Osteocyte (in vitro differentiated cells): ENCODE measurements at regions not wholly inside any gene's neighbourhood (a gene's known extent, or its start where the extent isn't known, plus 50 kb on each side); places are given as distances from the start of the nearest gene placed in this dataset.

Experiments used
- DNase-seq: peaks from one replicate; pipeline ENCODE4 v3.0.0; 2021; ENCODE audit warnings: mixed read lengths; ENCODE audit not compliant: unreplicated experiment; ENCODE audit errors: extremely low spot score
- H3K27ac Mint-ChIP-seq: one replicate; pipeline ENCODE4 v1.8.0; 2021; ENCODE audit warnings: mild to moderate bottlenecking, mixed read lengths; ENCODE audit not compliant: unreplicated experiment
- H3K27me3 Mint-ChIP-seq: one replicate; pipeline ENCODE4 v1.8.0; 2021; ENCODE audit warnings: mixed read lengths; ENCODE audit not compliant: unreplicated experiment
- H3K36me3 Mint-ChIP-seq: one replicate; pipeline ENCODE4 v1.8.0; 2021; ENCODE audit warnings: mixed read lengths; ENCODE audit not compliant: unreplicated experiment
- H3K4me1 Mint-ChIP-seq: one replicate; pipeline ENCODE4 v1.8.0; 2021; ENCODE audit warnings: mixed read lengths; ENCODE audit not compliant: unreplicated experiment
- H3K4me3 Mint-ChIP-seq: one replicate; pipeline ENCODE4 v1.8.0; 2021; ENCODE audit warnings: mild to moderate bottlenecking, moderate library complexity, mixed read lengths; ENCODE audit not compliant: unreplicated experiment
- H3K9me3 Mint-ChIP-seq: one replicate; pipeline ENCODE4 v1.8.0; 2021; ENCODE audit warnings: mixed read lengths; ENCODE audit not compliant: unreplicated experiment
- TF ChIP-seq, protein P1 (sequence below): fragments of 200-600 bp; sonication (generic); IDR thresholded peaks from 2 replicates; pipeline ENCODE4 v1.5.0; 2021; ENCODE audit warnings: antibody characterized with exemption, mild to moderate bottlenecking, moderate library complexity

DNA sequence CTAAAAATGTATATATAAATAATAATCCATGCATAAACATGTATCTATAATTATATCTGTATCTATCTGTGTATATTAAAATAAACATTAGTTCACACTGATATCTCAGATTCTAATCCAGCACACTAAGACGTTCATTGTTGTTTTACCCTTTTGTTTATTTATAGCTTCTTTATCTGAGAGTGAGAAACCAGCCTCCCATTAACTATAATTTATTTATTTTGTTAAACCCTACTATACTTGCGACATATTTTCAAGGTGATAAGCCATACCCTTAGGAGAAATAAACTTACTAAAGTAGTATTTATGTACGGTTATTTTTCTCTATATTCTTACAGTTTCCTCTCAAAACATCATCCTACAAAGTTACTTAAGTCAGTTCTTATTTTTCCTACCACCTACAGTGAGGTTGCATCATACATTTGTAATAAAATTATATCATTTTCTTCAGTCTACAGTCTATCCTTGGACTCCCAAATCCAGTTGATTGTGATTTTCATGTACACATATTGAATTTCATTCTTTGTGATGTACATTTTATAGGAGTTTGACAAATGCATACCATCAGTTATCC lies 726.4 kb upstream of the FAM174A start:
- H3K27ac Mint-ChIP-seq: no peak overlapping the region
- H3K4me1 Mint-ChIP-seq: no peaks in the 10 kb centered on the region
- TF ChIP-seq, protein P1, sequence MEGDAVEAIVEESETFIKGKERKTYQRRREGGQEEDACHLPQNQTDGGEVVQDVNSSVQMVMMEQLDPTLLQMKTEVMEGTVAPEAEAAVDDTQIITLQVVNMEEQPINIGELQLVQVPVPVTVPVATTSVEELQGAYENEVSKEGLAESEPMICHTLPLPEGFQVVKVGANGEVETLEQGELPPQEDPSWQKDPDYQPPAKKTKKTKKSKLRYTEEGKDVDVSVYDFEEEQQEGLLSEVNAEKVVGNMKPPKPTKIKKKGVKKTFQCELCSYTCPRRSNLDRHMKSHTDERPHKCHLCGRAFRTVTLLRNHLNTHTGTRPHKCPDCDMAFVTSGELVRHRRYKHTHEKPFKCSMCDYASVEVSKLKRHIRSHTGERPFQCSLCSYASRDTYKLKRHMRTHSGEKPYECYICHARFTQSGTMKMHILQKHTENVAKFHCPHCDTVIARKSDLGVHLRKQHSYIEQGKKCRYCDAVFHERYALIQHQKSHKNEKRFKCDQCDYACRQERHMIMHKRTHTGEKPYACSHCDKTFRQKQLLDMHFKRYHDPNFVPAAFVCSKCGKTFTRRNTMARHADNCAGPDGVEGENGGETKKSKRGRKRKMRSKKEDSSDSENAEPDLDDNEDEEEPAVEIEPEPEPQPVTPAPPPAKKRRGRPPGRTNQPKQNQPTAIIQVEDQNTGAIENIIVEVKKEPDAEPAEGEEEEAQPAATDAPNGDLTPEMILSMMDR: no peak

DNA sequence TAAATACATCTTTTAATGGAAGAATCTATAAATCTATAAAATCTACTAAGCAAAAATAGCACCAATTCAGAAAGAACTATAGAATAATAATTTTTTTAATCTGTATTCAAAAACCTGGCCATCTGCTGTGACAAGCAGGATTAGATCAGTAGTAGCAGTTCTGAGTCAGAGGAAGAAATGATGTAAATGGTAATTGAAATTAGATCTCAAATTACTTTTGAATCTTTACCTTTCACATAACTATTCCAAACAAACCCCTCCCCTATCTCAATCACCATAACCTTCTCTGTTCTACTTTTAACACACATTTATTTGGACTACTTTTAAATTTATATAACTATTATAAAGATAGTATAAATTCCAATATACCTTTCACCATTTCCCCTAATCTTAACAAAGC lies 727.8 kb upstream of the FAM174A start:
- no peak for DNase-seq
- TF ChIP-seq, protein P1: no peak
- no peak overlapping the region for H3K27ac Mint-ChIP-seq
- H3K9me3 Mint-ChIP-seq: no peaks in the 10 kb centered on the region
- H3K27me3 Mint-ChIP-seq: no peaks in the 10 kb centered on the region
- no peak overlapping the region for H3K4me3 Mint-ChIP-seq
- no peaks in the 10 kb centered on the region for H3K4me1 Mint-ChIP-seq
- H3K36me3 Mint-ChIP-seq: no peaks in the 10 kb centered on the region

More for the DNA sequence above, 726.4 kb upstream of the FAM174A start:
- no peaks in the 10 kb centered on the region for H3K9me3 Mint-ChIP-seq
- H3K27me3 Mint-ChIP-seq: no peaks in the 10 kb centered on the region
- no peaks in the 10 kb centered on the region for H3K36me3 Mint-ChIP-seq
- DNase-seq: no peak
- H3K4me3 Mint-ChIP-seq: no peak overlapping the region

DNA sequence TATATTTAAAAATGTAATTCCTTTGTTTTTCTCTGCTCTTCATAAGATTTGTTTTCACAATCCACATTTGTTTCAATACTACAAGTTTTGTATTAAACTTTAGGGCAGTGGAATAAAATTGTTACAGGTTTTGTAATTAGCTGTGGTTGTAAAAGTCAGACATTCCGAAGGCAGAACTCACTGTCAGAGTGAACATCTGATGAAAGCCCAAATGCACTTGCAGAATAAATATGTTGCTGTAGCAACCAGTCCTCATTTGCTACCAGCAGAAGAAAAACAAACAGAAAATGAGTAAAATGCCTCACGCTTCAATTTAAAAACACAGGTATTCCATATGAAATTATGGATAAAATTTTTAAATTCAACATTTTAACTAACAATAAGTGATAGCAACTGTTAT lies 740.1 kb upstream of the FAM174A start:
- no peak overlapping the region for H3K27ac Mint-ChIP-seq
- H3K27me3 Mint-ChIP-seq: peaks cover 2% of the 10 kb centered on the region
- no peaks in the 10 kb centered on the region for H3K4me1 Mint-ChIP-seq
- no peak overlapping the region for H3K4me3 Mint-ChIP-seq
- H3K36me3 Mint-ChIP-seq: no peaks in the 10 kb centered on the region
- no peaks in the 10 kb centered on the region for H3K9me3 Mint-ChIP-seq
- TF ChIP-seq, protein P1: no peak
- DNase-seq: no peak

DNA sequence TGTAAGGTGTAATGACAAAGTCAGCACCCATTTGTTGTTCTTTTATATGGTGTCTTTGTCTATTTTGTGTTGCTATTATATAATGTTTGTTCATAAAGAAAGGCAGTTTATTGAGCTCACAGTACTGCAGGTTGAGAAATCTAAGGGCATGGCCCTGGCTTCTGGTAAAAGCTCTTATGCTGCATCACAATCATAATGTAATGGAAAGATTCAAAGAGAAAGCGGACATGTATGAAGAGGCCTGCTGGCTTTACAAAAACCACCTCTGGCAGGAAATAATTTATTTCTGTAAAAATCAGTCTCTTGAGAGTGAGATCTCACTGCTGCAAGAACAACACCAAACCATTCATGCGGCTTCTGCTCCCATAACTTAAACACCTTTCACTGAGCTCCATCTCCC lies 746.7 kb upstream of the FAM174A start:
- H3K4me1 Mint-ChIP-seq: no peaks in the 10 kb centered on the region
- H3K9me3 Mint-ChIP-seq: no peaks in the 10 kb centered on the region
- no peak for DNase-seq
- TF ChIP-seq, protein P1: no peak
- no peak overlapping the region for H3K4me3 Mint-ChIP-seq
- H3K36me3 Mint-ChIP-seq: no peaks in the 10 kb centered on the region
- no peaks in the 10 kb centered on the region for H3K27me3 Mint-ChIP-seq
- H3K27ac Mint-ChIP-seq: no peak overlapping the region

DNA sequence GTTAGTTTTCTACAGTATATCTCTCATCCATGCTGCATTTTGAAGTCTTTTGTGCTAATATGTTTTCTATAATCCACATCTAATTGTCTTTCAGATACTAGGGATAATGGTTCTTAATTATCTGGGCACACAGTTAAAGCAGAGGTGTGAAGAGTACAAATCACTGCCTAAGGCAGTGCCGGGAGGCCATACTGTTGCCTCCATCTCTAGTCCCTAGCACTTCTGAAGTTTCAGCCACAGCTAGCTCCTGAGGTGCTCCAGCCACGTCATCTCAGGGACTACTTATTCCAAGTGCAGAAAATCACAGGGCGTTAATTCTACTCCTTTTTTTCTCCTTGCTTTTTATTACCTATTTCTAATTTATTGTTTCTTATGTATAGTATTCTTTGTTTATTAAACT lies 760.0 kb upstream of the FAM174A start:
- Mint-ChIP-seq H3K36me3 (no peaks in the 10 kb centered on the region), H3K4me1 (no peaks in the 10 kb centered on the region), H3K9me3 (no peaks in the 10 kb centered on the region), H3K4me3 (no peak overlapping the region), H3K27me3 (no peaks in the 10 kb centered on the region), H3K27ac (no peak overlapping the region)
- DNase-seq: no peak
- TF ChIP-seq, protein P1: no peak
